Neural cell (in vitro differentiated cells): ENCODE measurements at regions not wholly inside any gene's neighbourhood (a gene's known extent, or its start where the extent isn't known, plus 50 kb on each side); places are given as distances from the start of the nearest gene placed in this dataset.

Experiments used
- H2AFZ ChIP-seq: fragments of 200-600, 300-800 bp; sonication (generic), shearing (Covaris generic); 2 replicates; pipeline ENCODE4 v1.6.0; 2014; ENCODE audit warnings: low read depth, mild to moderate bottlenecking, antibody characterized with exemption, low read length, moderate library complexity
- H3F3A ChIP-seq: fragments of 200-600 bp; shearing (Covaris generic); 2 replicates; pipeline ENCODE4 v1.6.1; 2016; ENCODE audit warnings: mild to moderate bottlenecking, moderate library complexity, mixed read lengths, antibody characterized with exemption, low read length; ENCODE audit not compliant: insufficient read depth, poor library complexity, severe bottlenecking
- H3K27ac ChIP-seq: fragments of 200-600, 300-800 bp; sonication (generic), shearing (Covaris generic); 2 replicates; pipeline ENCODE4 v1.5.1; 2014; ENCODE audit warnings: mild to moderate bottlenecking, low read length, moderate library complexity
- H3K27me3 ChIP-seq: fragments of 300-800, 200-600 bp; sonication (generic), shearing (Covaris generic); 2 replicates; pipeline ENCODE4 v1.6.0; 2014; ENCODE audit warnings: mild to moderate bottlenecking, low read depth, low read length, moderate library complexity; ENCODE audit not compliant: insufficient read depth
- H3K36me3 ChIP-seq: fragments of 300-800, 200-600 bp; sonication (generic), shearing (Covaris generic); 2 replicates; pipeline ENCODE4 v1.5.1; 2014; ENCODE audit warnings: mild to moderate bottlenecking, antibody characterized with exemption, low read length, moderate library complexity; ENCODE audit not compliant: insufficient read depth
- H3K4me2 ChIP-seq: fragments of 300-800, 200-600 bp; sonication (generic), shearing (Covaris generic); 2 replicates; pipeline ENCODE4 v1.6.0; 2014; ENCODE audit warnings: mild to moderate bottlenecking, low read length
- H3K4me3 ChIP-seq: fragments of 300-800, 200-600 bp; sonication (generic), shearing (Covaris generic); 2 replicates; pipeline ENCODE4 v1.5.1; 2014; ENCODE audit warnings: mild to moderate bottlenecking, low read length, moderate library complexity
- H3K79me2 ChIP-seq: fragments of 200-600 bp; shearing (Covaris generic); replicated peaks from 2 replicates; pipeline ENCODE4 v1.6.0; 2014; ENCODE audit warnings: mild to moderate bottlenecking, low read length, moderate library complexity; ENCODE audit not compliant: insufficient read depth
- H3K9ac ChIP-seq: fragments of 300-800, 200-600 bp; sonication (generic), shearing (Covaris generic); 2 replicates; pipeline ENCODE4 v1.6.1; 2016; ENCODE audit warnings: mild to moderate bottlenecking, low read length, mixed read lengths
- H3K9me2 ChIP-seq: fragments of 200-600 bp; shearing (Covaris generic); 2 replicates; pipeline ENCODE4 v1.6.1; 2016; ENCODE audit warnings: mild to moderate bottlenecking, low read length, mixed read lengths; ENCODE audit not compliant: insufficient read depth
- H3K9me3 ChIP-seq: fragments of 200-600, 300-800 bp; sonication (generic), shearing (Covaris generic); 2 replicates; pipeline ENCODE4 v1.6.1; 2016; ENCODE audit warnings: mild to moderate bottlenecking, mixed run types, low read length, moderate library complexity, mixed read lengths
- H4K20me1 ChIP-seq: fragments of 200-600 bp; shearing (Covaris generic); 2 replicates; pipeline ENCODE4 v1.6.1; 2016; ENCODE audit warnings: mild to moderate bottlenecking, mixed run types; ENCODE audit not compliant: insufficient read depth
- CTCF ChIP-seq: fragments of 450-650 bp; IDR thresholded peaks from 2 replicates; pipeline ENCODE4 v1.5.1; 2014; ENCODE audit warnings: antibody characterized with exemption, mild to moderate bottlenecking, moderate library complexity; ENCODE audit not compliant: poor library complexity, severe bottlenecking
- EP300 ChIP-seq: fragments of 450-650 bp; conservative IDR thresholded peaks from 2 replicates; pipeline ENCODE4 v1.6.1; 2014; ENCODE audit warnings: antibody characterized with exemption, mild to moderate bottlenecking, moderate library complexity; ENCODE audit not compliant: poor library complexity, severe bottlenecking
- EZH2 ChIP-seq: fragments of 200-600, 300-800 bp; shearing (Covaris generic), sonication (generic); IDR thresholded peaks from 2 replicates; pipeline ENCODE4 v1.6.1; 2014; ENCODE audit warnings: antibody characterized with exemption, low read length, borderline replicate concordance, mild to moderate bottlenecking; ENCODE audit not compliant: insufficient read depth, poor library complexity, severe bottlenecking
- MXI1 ChIP-seq: fragments of 450-650 bp; conservative IDR thresholded peaks from 2 replicates; pipeline ENCODE4 v1.6.1; 2014; ENCODE audit warnings: antibody characterized with exemption, mild to moderate bottlenecking; ENCODE audit not compliant: poor library complexity, severe bottlenecking
- POLR2AphosphoS5 ChIP-seq: IDR thresholded peaks from 2 replicates; pipeline ENCODE4 v1.6.1; 2012
- RAD21 ChIP-seq: fragments of 450-650 bp; conservative IDR thresholded peaks from 2 replicates; pipeline ENCODE4 v1.6.1; 2014; ENCODE audit warnings: antibody characterized with exemption, mild to moderate bottlenecking, moderate library complexity
- REST ChIP-seq: IDR thresholded peaks from 2 replicates; pipeline ENCODE4 v1.6.1; 2012; ENCODE audit warnings: borderline replicate concordance
- SMC3 ChIP-seq: fragments of 450-650 bp; conservative IDR thresholded peaks from 2 replicates; pipeline ENCODE4 v1.6.1; 2014; ENCODE audit warnings: antibody characterized with exemption, mild to moderate bottlenecking, moderate library complexity; ENCODE audit not compliant: poor library complexity
- TAF1 ChIP-seq: IDR thresholded peaks from 2 replicates; pipeline ENCODE4 v1.6.1; 2012; ENCODE audit warnings: low read depth

GRCh38 chr16:76866994-76867393 lies 324.0 kb upstream of the MON1B start:
- H3K4me2 ChIP-seq = no peak overlapping the region
- no peak overlapping the region for H2AFZ ChIP-seq
- no peak overlapping the region for H3K9ac ChIP-seq
- H3K27ac ChIP-seq = no peak overlapping the region
- H3K9me3 ChIP-seq = no peaks in the 10 kb centered on the region
- H3K4me3 ChIP-seq = no peak overlapping the region
- no peaks in the 10 kb centered on the region for H3K9me2 ChIP-seq
- H3F3A ChIP-seq = no peaks in the 10 kb centered on the region
- no peaks in the 10 kb centered on the region for H4K20me1 ChIP-seq
- no peaks in the 10 kb centered on the region for H3K27me3 ChIP-seq
- no peaks in the 10 kb centered on the region for H3K79me2 ChIP-seq
- TF ChIP-seq EP300 (no peak), RAD21 (no peak), REST (no peak), CTCF (no peak)
- H3K36me3 ChIP-seq = no peaks in the 10 kb centered on the region

- no peak overlapping the region for H2AFZ ChIP-seq
- no peak overlapping the region for H3K27ac ChIP-seq
- H3K9me3 ChIP-seq = no peaks in the 10 kb centered on the region
- no peak overlapping the region for H3K4me2 ChIP-seq
- no peaks in the 10 kb centered on the region for H3F3A ChIP-seq
- no peaks in the 10 kb centered on the region for H3K27me3 ChIP-seq
- no peak overlapping the region for H3K4me3 ChIP-seq
- H3K79me2 ChIP-seq = no peaks in the 10 kb centered on the region
- no peaks in the 10 kb centered on the region for H3K36me3 ChIP-seq
- H3K9ac ChIP-seq = no peak overlapping the region
- H4K20me1 ChIP-seq = no peaks in the 10 kb centered on the region
- TF ChIP-seq CTCF = no peak
- no peak for TF ChIP-seq SMC3
- no peak for TF ChIP-seq TAF1
- no peak for TF ChIP-seq EZH2
- TF ChIP-seq POLR2AphosphoS5 = no peak
- no peak for TF ChIP-seq EP300
- no peak for TF ChIP-seq RAD21
- no peak for TF ChIP-seq REST
- TF ChIP-seq MXI1 = no peak
- peaks cover 4% of the 10 kb centered on the region for H3K9me2 ChIP-seq
Observed at GRCh38 chr16:76875898-76876297, 315.1 kb upstream of the MON1B start.
